ENCODE measurements at regions not wholly inside any gene's neighbourhood (a gene's known extent, or its start where the extent isn't known, plus 50 kb on each side); places are given as distances from the start of the nearest gene placed in this dataset.
A peak's percentile ranks its signal among the peaks of the same experiment; 100 is the strongest.

DNA sequence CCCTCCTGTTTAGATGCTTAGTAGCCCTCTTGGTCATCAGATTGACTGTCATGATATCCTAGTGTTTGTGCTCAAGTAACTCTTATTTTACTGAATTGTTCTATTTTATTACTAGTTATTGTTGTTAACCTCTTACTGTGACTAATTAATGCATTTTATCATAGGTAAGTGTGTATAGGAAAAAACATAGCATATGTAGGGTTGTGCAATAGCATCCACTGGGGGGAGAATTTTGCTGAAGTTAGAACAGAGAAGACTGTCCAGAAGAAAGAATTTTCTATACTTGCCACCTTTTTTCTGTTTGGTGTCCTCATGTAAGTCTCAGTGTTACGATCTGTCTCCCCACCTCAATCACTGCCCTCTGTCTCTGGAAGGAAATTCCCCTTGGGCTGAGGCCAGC is 177.4 kb downstream of the RPIA start:
- Mint-ChIP-seq H3K4me1 (peaks cover 38% of the 10 kb centered on the region), H3K36me3 (no peaks in the 10 kb centered on the region), H3K9me3 (no peaks in the 10 kb centered on the region), H3K4me3 (no peak overlapping the region), H3K27ac (no peak overlapping the region), H3K27me3 (ENCODE audit: low read depth in 3 of 3) (peaks cover 2 to 11% (median 4%) of the 10 kb centered on the region in 3 donors)
- no peak overlapping the region for H3K9ac ChIP-seq (ENCODE audit: insufficient read depth, low read length, poor library complexity, severe bottlenecking)
- H3K27ac ChIP-seq (ENCODE audit: low read depth in 1 of 2, low read length in 2 of 2), result no peak overlapping the region
- intact Hi-C loops (cut with micrococcal nuclease), result no loop called here
- no peaks in the 10 kb centered on the region for H4K20me1 ChIP-seq (ENCODE audit: insufficient read depth, low read length)
- no peaks in the 10 kb centered on the region for H3K27me3 ChIP-seq (ENCODE audit: control insufficient read depth in 2 of 2, insufficient read depth in 2 of 2, low read length in 2 of 2)
- H3K4me3 ChIP-seq (replicated peaks in 1 of 3; ENCODE audit: low read depth in 2 of 3, low read length in 3 of 3), result no peak overlapping the region
- no peaks in the 10 kb centered on the region for H3K79me2 ChIP-seq (ENCODE audit: insufficient read depth, low read length)
- H3K4me2 ChIP-seq (replicated peaks; ENCODE audit: extremely low read depth, low read length, poor library complexity, severe bottlenecking), result no peak overlapping the region
- 100% methylated on average over 1 of the region's 1 CpG for WGBS (ENCODE audit: insufficient coverage)
- H3K9me3 ChIP-seq (replicated peaks in 1 of 2; ENCODE audit: control insufficient read depth in 1 of 2, insufficient read depth in 1 of 2, low read length in 2 of 2), result no peaks in the 10 kb centered on the region
- TF ChIP-seq, protein P1, sequence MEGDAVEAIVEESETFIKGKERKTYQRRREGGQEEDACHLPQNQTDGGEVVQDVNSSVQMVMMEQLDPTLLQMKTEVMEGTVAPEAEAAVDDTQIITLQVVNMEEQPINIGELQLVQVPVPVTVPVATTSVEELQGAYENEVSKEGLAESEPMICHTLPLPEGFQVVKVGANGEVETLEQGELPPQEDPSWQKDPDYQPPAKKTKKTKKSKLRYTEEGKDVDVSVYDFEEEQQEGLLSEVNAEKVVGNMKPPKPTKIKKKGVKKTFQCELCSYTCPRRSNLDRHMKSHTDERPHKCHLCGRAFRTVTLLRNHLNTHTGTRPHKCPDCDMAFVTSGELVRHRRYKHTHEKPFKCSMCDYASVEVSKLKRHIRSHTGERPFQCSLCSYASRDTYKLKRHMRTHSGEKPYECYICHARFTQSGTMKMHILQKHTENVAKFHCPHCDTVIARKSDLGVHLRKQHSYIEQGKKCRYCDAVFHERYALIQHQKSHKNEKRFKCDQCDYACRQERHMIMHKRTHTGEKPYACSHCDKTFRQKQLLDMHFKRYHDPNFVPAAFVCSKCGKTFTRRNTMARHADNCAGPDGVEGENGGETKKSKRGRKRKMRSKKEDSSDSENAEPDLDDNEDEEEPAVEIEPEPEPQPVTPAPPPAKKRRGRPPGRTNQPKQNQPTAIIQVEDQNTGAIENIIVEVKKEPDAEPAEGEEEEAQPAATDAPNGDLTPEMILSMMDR (IDR thresholded peaks at IDR 0.05), result no peak
- no peak for DNase-seq
- no peak overlapping the region for H2AFZ ChIP-seq (ENCODE audit: insufficient read depth, low read depth, low read length, poor library complexity, severe bottlenecking)
- H3K36me3 ChIP-seq (replicated peaks in 1 of 2; ENCODE audit: control insufficient read depth in 1 of 2, insufficient read depth in 2 of 2, low read length in 2 of 2), result no peaks in the 10 kb centered on the region
- H3K4me1 ChIP-seq (ENCODE audit: control insufficient read depth in 1 of 2, insufficient read depth in 2 of 2, low read length in 2 of 2), result peaks cover 28 to 37% of the 10 kb centered on the region in 2 donors

DNA sequence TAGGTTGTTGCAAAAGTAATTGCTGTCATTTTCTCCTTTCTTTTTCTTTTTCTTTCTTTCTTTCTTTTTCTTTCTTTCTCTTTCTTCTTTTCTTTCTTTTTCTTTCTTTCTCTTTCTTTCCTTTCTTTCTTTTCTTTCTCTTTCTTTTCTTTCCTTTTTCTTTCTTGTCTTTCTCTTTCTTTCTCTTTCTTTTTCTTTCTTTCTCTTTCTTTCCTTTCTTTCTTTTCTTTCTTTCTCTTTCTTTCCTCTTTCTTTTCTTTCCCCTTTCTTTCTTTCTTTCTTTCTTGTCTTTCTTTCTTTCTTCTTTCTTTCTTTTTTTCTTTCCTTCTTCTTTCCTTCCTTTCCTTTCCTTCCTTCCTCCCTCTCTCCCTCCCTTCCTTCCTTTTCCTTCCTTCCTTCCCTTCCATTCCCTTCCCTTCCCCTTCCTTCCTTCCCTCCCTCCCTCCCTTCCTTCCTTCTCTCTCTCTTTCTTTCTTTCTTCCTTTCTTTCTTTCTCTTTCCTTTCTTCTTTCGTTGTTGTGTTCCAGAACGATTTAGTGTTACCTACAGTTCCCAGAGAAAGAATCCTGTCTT is 178.9 kb downstream of the RPIA start:
- Histone ChIP-seq H4K20me1 (ENCODE audit: insufficient read depth, low read length) (no peaks in the 10 kb centered on the region), H3K27me3 (ENCODE audit: control insufficient read depth in 2 of 2, insufficient read depth in 2 of 2, low read length in 2 of 2) (no peaks in the 10 kb centered on the region), H3K4me2 (replicated peaks; ENCODE audit: extremely low read depth, low read length, poor library complexity, severe bottlenecking) (no peak overlapping the region), H2AFZ (ENCODE audit: insufficient read depth, low read depth, low read length, poor library complexity, severe bottlenecking) (no peak overlapping the region), H3K27ac (ENCODE audit: low read depth in 1 of 2, low read length in 2 of 2) (no peak overlapping the region), H3K79me2 (ENCODE audit: insufficient read depth, low read length) (no peaks in the 10 kb centered on the region), H3K36me3 (replicated peaks in 1 of 2; ENCODE audit: control insufficient read depth in 1 of 2, insufficient read depth in 2 of 2, low read length in 2 of 2) (no peaks in the 10 kb centered on the region), H3K4me1 (ENCODE audit: control insufficient read depth in 1 of 2, insufficient read depth in 2 of 2, low read length in 2 of 2) (peaks cover 23 to 31% of the 10 kb centered on the region in 2 donors), H3K9me3 (replicated peaks in 1 of 2; ENCODE audit: control insufficient read depth in 1 of 2, insufficient read depth in 1 of 2, low read length in 2 of 2) (no peaks in the 10 kb centered on the region), H3K4me3 (replicated peaks in 1 of 3; ENCODE audit: low read depth in 2 of 3, low read length in 3 of 3) (no peak overlapping the region), H3K9ac (ENCODE audit: insufficient read depth, low read length, poor library complexity, severe bottlenecking) (no peak overlapping the region)
- TF ChIP-seq, protein P1 (IDR thresholded peaks at IDR 0.05), result peak; percentile 28
- WGBS (ENCODE audit: insufficient coverage), result no CpG with 5 or more reads among the region's 2 CpGs
- intact Hi-C loops (cut with micrococcal nuclease), result loop anchor here in 1 of 2 donors (10.0 kb wide), 1 partner anchor 284 kb away; no protein-coding TSS in a partner anchor
- Mint-ChIP-seq H3K9me3 (no peaks in the 10 kb centered on the region), H3K27ac (peak overlapping the region in 1 of 7 donors; percentile 16), H3K4me1 (peaks cover 34% of the 10 kb centered on the region), H3K36me3 (no peaks in the 10 kb centered on the region), H3K4me3 (no peak overlapping the region), H3K27me3 (ENCODE audit: low read depth in 3 of 3) (peaks cover 0 to 8% (median 4%) of the 10 kb centered on the region in 3 donors)
- DNase-seq, result no peak

Measured in CD14-positive monocyte (primary cell).